ENCODE measurements at regions not wholly inside any gene's neighbourhood (a gene's known extent, or its start where the extent isn't known, plus 50 kb on each side); places are given as distances from the start of the nearest gene placed in this dataset.

DNA sequence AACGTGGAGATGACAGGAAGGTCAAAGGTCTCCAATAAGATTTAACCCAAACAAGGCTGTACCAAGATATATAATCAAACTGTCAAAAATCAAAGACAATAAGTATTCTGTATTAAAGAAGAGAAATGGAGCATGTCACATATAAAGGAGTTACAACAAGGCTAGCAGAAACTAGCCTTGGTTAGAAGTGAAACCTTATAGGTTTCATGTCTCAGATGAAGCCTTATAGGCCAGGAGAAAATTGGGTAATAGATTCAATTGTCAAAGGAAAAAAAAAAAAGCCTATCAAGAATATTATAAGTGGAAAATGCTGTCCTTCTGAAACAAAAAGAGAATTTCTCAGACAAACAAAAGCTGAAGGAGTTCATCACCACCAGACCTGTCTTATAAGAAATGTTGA is 419.4 kb downstream of the CDH11 start:
- intact Hi-C loops (cut with DNase I), result no loop called here

DNA sequence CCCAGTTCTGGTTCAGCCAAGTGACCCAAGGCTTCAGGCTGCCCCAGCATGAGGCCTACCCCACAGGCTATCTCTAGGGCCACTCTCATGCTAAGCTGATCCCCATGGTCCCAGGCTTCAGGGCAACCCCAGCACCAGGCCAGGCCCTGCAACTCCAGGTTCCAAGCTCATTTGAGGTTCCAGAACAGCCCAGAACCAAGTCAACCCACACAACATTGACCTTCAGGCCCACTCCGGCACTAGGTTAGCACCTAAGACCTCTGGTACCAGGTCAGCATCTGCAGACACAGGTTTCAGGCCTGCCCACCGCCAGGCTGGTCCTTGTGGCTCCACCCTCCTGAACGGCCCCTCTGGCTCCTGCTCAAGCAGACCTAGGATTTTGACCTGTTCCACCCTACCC is 421.2 kb downstream of the CDH11 start:
- H3K36me3 ChIP-seq, result no peaks in the 10 kb centered on the region
- no peak overlapping the region for H3K27ac ChIP-seq
- DNase-seq (ENCODE audit: extremely low spot score in 2 of 2), result no peak
- TF ChIP-seq, protein P1, sequence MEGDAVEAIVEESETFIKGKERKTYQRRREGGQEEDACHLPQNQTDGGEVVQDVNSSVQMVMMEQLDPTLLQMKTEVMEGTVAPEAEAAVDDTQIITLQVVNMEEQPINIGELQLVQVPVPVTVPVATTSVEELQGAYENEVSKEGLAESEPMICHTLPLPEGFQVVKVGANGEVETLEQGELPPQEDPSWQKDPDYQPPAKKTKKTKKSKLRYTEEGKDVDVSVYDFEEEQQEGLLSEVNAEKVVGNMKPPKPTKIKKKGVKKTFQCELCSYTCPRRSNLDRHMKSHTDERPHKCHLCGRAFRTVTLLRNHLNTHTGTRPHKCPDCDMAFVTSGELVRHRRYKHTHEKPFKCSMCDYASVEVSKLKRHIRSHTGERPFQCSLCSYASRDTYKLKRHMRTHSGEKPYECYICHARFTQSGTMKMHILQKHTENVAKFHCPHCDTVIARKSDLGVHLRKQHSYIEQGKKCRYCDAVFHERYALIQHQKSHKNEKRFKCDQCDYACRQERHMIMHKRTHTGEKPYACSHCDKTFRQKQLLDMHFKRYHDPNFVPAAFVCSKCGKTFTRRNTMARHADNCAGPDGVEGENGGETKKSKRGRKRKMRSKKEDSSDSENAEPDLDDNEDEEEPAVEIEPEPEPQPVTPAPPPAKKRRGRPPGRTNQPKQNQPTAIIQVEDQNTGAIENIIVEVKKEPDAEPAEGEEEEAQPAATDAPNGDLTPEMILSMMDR (IDR thresholded peaks at IDR 0.05), result no peak
- TF ChIP-seq POLR2AphosphoS5 (IDR thresholded peaks at IDR 0.05; ENCODE audit: insufficient read depth in 1 of 2, low read depth in 1 of 2) (no peak), POLR2A (IDR thresholded peaks at IDR 0.05) (no peak)
- peaks cover 4% of the 10 kb centered on the region for H3K4me1 ChIP-seq
- intact Hi-C loops (cut with DNase I), result no loop called here
- H3K4me3 ChIP-seq, result no peak overlapping the region
- H3K27me3 ChIP-seq, result no peaks in the 10 kb centered on the region
- H3K9me3 ChIP-seq, result no peaks in the 10 kb centered on the region

More for the DNA sequence above, 419.4 kb downstream of the CDH11 start:
- Histone ChIP-seq H3K27me3 (no peaks in the 10 kb centered on the region), H3K4me3 (no peak overlapping the region), H3K4me1 (no peaks in the 10 kb centered on the region), H3K27ac (no peak overlapping the region), H3K36me3 (no peaks in the 10 kb centered on the region), H3K9me3 (no peaks in the 10 kb centered on the region)
- DNase-seq (ENCODE audit: extremely low spot score in 2 of 2), result no peak
- TF ChIP-seq POLR2AphosphoS5 (IDR thresholded peaks at IDR 0.05; ENCODE audit: insufficient read depth in 1 of 2, low read depth in 1 of 2) (no peak), POLR2A (IDR thresholded peaks at IDR 0.05) (no peak)
- TF ChIP-seq, protein P1 (IDR thresholded peaks at IDR 0.05), result no peak

DNA sequence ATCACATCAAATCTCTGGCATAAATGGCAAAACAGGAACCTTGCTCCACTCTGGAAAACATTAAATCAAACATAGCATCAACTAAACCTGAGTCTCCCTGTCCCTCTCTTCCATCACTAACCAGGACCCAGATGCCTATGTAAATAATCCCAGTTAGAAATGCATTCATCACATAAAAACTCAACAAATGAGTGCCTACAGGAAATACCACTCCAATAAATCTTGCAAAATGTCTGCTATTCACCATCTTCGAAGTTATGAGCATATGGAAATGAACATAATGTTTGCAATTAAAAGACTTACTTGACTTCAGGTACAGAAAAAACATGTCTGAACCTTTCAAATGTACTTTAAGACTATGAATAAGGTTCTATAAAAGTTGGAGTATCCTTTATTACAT is 425.0 kb downstream of the CDH11 start:
- intact Hi-C loops (cut with DNase I), result no loop called here
- H3K4me1 ChIP-seq, result peaks cover 10% of the 10 kb centered on the region
- TF ChIP-seq, protein P1 (IDR thresholded peaks at IDR 0.05), result no peak
- TF ChIP-seq POLR2AphosphoS5 (IDR thresholded peaks at IDR 0.05; ENCODE audit: insufficient read depth in 1 of 2, low read depth in 1 of 2) (no peak), POLR2A (IDR thresholded peaks at IDR 0.05) (no peak)
- DNase-seq (ENCODE audit: extremely low spot score in 2 of 2), result no peak
- no peak overlapping the region for H3K4me3 ChIP-seq
- H3K9me3 ChIP-seq, result no peaks in the 10 kb centered on the region
- no peaks in the 10 kb centered on the region for H3K36me3 ChIP-seq
- H3K27ac ChIP-seq, result no peak overlapping the region
- no peaks in the 10 kb centered on the region for H3K27me3 ChIP-seq

DNA sequence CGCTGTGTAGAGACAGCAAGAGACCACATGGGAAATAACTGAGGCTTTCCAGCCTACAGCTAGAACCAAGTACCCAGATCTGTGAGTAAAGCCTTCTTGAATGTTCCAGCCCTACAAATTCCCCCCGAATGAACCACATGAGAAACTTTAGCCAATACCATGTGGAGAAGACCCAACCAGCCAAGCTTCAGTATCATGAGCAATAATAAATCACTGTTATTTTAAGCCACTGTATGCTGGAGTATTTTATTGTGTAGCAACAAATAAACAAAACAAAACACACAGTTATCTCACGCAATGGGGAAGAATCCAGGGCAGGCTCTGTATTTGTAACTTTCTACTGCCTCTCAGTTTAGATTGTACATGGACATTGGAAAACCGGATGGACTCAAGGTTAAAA is 426.2 kb downstream of the CDH11 start:
- no peak overlapping the region for H3K4me3 ChIP-seq
- no peaks in the 10 kb centered on the region for H3K27me3 ChIP-seq
- no peak for DNase-seq (ENCODE audit: extremely low spot score in 2 of 2)
- no peak overlapping the region for H3K27ac ChIP-seq
- intact Hi-C loops (cut with DNase I), result no loop called here
- H3K4me1 ChIP-seq, result peaks cover 10% of the 10 kb centered on the region
- TF ChIP-seq POLR2A (IDR thresholded peaks at IDR 0.05) (no peak), POLR2AphosphoS5 (IDR thresholded peaks at IDR 0.05; ENCODE audit: insufficient read depth in 1 of 2, low read depth in 1 of 2) (no peak)
- TF ChIP-seq, protein P1 (IDR thresholded peaks at IDR 0.05), result no peak
- no peaks in the 10 kb centered on the region for H3K9me3 ChIP-seq
- H3K36me3 ChIP-seq, result no peaks in the 10 kb centered on the region

DNA sequence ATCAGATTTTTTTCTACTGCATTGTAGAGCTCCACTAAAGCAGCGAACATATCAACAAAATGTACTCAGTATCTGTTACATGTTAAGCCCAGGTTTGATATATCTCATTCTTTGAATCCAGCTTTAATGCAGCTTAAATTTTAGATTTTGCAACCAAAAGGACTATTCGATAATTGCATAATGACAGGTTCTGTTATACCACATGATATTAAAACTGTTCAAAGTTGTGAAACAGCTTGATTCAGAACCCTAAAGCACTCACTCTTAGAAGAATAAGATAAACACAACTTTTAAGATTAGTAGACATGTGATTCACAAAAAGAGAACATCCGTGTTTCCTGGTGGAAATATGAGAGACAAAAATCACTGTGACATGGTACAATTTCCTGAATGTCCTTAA is 427.9 kb downstream of the CDH11 start:
- intact Hi-C loops (cut with DNase I), result no loop called here
- Histone ChIP-seq H3K36me3 (no peaks in the 10 kb centered on the region), H3K4me1 (peaks cover 10% of the 10 kb centered on the region), H3K9me3 (no peaks in the 10 kb centered on the region), H3K27me3 (no peaks in the 10 kb centered on the region), H3K27ac (no peak overlapping the region), H3K4me3 (no peak overlapping the region)
- no peak for TF ChIP-seq POLR2A (IDR thresholded peaks at IDR 0.05)
- TF ChIP-seq, protein P1 (IDR thresholded peaks at IDR 0.05), result no peak
- DNase-seq (ENCODE audit: extremely low spot score in 2 of 2), result no peak

All from vagina (tissue), 2 donors.